ENCODE measurements at regions not wholly inside any gene's neighbourhood (a gene's known extent, or its start where the extent isn't known, plus 50 kb on each side); places are given as distances from the start of the nearest gene placed in this dataset.
A peak's percentile ranks its signal among the peaks of the same experiment; 100 is the strongest.
"Not testable (repeated sequence)": the region's sequence is repeated elsewhere in the genome, so short reads cannot be mapped to it uniquely, and the experiment has no call there.

GRCh38 chr14:21791749-21792148 lies 118.1 kb upstream of the OR4E1 start:
- DNase-seq, result no peak

GRCh38 chr14:21788687-21789086 lies 115.1 kb upstream of the OR4E1 start:
- not testable (repeated sequence) for DNase-seq

GRCh38 chr14:21787242-21787641 lies 113.6 kb upstream of the OR4E1 start:
- DNase-seq, result not testable (repeated sequence)

GRCh38 chr14:21781543-21781942 lies 107.9 kb upstream of the OR4E1 start:
- DNase-seq, result no peak

- no peak for DNase-seq
Observed at GRCh38 chr14:21780429-21781084, 106.9 kb upstream of the OR4E1 start.

GRCh38 chr14:21771671-21772070 lies 98.1 kb upstream of the OR4E1 start:
- DNase-seq, result no peak

- no peak for DNase-seq
Observed at GRCh38 chr14:21768875-21769257, 95.2 kb upstream of the OR4E1 start.

GRCh38 chr14:21768116-21768874 lies 94.7 kb upstream of the OR4E1 start:
- DNase-seq, result peak; percentile 36

- not testable (repeated sequence) for DNase-seq
Observed at GRCh38 chr14:21760360-21760759, 86.7 kb upstream of the OR4E1 start.

- no peak for DNase-seq
Observed at GRCh38 chr14:21749306-21749868, 75.8 kb upstream of the OR4E1 start.

GRCh38 chr14:21748869-21749303 lies 75.3 kb upstream of the OR4E1 start:
- peak; percentile 27 for DNase-seq

GRCh38 chr14:21735639-21736307 lies 62.2 kb upstream of the OR4E1 start:
- no peak for DNase-seq

- DNase-seq, result no peak
Observed at GRCh38 chr14:21735200-21735599, 61.6 kb upstream of the OR4E1 start.

- DNase-seq, result peak; percentile 62
Observed at GRCh38 chr14:21734457-21735074, 60.9 kb upstream of the OR4E1 start.

GRCh38 chr14:21729703-21730233 lies 56.1 kb upstream of the OR4E1 start:
- no peak for DNase-seq

- no peak for DNase-seq
Observed at GRCh38 chr14:21725250-21725649, 51.6 kb upstream of the OR4E1 start.

- no peak for DNase-seq
Observed at GRCh38 chr14:21724090-21724973, 50.7 kb upstream of the OR4E1 start.

GRCh38 chr14:21723431-21724045 lies 49.9 kb upstream of the OR4E1 start:
- DNase-seq, result peak; percentile 53

All from NCI-H69 (cell line).